Urinary bladder (tissue), 3 donors: ENCODE measurements at regions not wholly inside any gene's neighbourhood (a gene's known extent, or its start where the extent isn't known, plus 50 kb on each side); places are given as distances from the start of the nearest gene placed in this dataset.
A peak's percentile ranks its signal among the peaks of the same experiment; 100 is the strongest.

ENCODE experiments used
- DNase-seq: peaks from one replicate; pipeline ENCODE4 v3.0.0-alpha.2; 2015; ENCODE audit errors: extremely low spot score
- H3K27ac ChIP-seq: one replicate; pipeline ENCODE4 v1.5.1; 2013; ENCODE audit warnings: low read depth, mild to moderate bottlenecking, moderate library complexity
- H3K36me3 ChIP-seq: one replicate; pipeline ENCODE4 v1.6.1; 2013; ENCODE audit warnings: mild to moderate bottlenecking, moderate library complexity; ENCODE audit not compliant: insufficient read depth
- H3K4me1 ChIP-seq: one replicate; pipeline ENCODE4 v1.6.1; 2013; ENCODE audit warnings: mild to moderate bottlenecking, moderate library complexity; ENCODE audit not compliant: insufficient read depth
- H3K4me3 ChIP-seq: one replicate; pipeline ENCODE4 v1.5.1; 2013; ENCODE audit warnings: low read depth, low read length
- WGBS: extraction: QIAGEN DNeasy Blood & Tissue Kit; methylation state at CpG from one replicate; pipeline ENCODE4 v1.1.7; 2013; 5-methylcytosine and 5-hydroxymethylcytosine counted together
- donor health status: healthy with polysubstance abuse.
- donor health status: healthy.

GRCh38 chr5:6006838-6007314 is 371.5 kb downstream of the MED10 start:
- no peaks in the 10 kb centered on the region for H3K36me3 ChIP-seq
- 67% methylated on average over 9 of the region's 9 CpGs for WGBS
- no peak for DNase-seq
- H3K4me1 ChIP-seq, result no peaks in the 10 kb centered on the region
- no peak overlapping the region for H3K27ac ChIP-seq
- H3K4me3 ChIP-seq, result no peak overlapping the region

- no peaks in the 10 kb centered on the region for H3K4me1 ChIP-seq
- no peaks in the 10 kb centered on the region for H3K36me3 ChIP-seq
- DNase-seq, result no peak
- H3K4me3 ChIP-seq, result no peak overlapping the region
- no peak overlapping the region for H3K27ac ChIP-seq
- WGBS, result 75% methylated on average over 11 of the region's 11 CpGs
Measured at GRCh38 chr5:6003040-6003825, 375.1 kb downstream of the MED10 start.

GRCh38 chr5:6000867-6001266 is 377.5 kb downstream of the MED10 start:
- Histone ChIP-seq H3K4me3 (no peak overlapping the region), H3K27ac (no peak overlapping the region), H3K36me3 (no peaks in the 10 kb centered on the region), H3K4me1 (no peaks in the 10 kb centered on the region)
- DNase-seq, result no peak
- WGBS, result 45% methylated on average over 6 of the region's 6 CpGs

DNA sequence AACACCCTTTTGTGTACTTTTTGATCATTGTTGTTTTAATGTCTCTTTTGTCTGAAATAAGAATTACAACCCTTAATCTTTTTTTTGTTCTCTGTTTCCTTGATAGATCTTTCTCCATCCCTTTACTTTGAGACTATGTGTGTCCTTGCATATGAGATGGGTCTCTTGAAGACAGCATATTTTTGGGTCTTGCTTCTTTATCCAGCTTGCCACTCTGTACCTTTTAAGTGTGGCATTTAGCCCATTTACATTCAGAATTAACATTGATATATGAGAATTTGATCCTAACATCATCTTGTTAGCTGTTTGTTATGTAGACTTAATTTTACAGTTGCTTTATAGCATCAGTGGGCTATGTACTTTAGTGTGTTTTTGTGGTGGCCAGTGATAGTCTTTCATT is 382.5 kb downstream of the MED10 start:
- no peaks in the 10 kb centered on the region for H3K36me3 ChIP-seq
- H3K4me3 ChIP-seq, result no peak overlapping the region
- H3K4me1 ChIP-seq, result no peaks in the 10 kb centered on the region

GRCh38 chr5:5986492-5987178 is 391.7 kb downstream of the MED10 start:
- DNase-seq, result no peak
- no peak overlapping the region for H3K4me3 ChIP-seq

More for the DNA sequence above, 382.5 kb downstream of the MED10 start:
- no peak overlapping the region for H3K27ac ChIP-seq
- DNase-seq, result no peak

DNA sequence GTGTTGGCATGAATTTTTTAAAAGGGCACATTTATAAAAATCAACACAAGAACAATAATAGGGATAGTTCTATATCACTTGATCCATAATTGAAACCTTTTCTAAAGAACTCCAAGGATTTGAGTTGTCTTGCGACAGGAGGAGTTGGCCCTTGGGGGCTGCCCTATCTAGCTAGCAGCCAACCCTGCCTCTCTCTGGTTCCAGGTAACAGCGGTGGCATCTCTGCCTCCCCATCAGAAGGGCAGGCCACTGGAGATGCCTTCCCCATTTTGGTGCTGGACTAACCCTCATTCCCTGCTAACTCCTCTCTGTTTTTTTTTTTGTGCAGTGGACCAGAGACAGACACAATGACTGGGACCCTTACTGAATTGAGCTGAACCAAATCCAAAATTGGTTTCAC is 393.0 kb downstream of the MED10 start:
- 97% methylated on average over 2 of the region's 2 CpGs for WGBS

More at GRCh38 chr5:5986492-5987178, 391.7 kb downstream of the MED10 start:
- Histone ChIP-seq H3K27ac (no peak overlapping the region), H3K4me1 (no peaks in the 10 kb centered on the region), H3K36me3 (no peaks in the 10 kb centered on the region)
- 78% methylated on average over 5 of the region's 5 CpGs for WGBS

DNA sequence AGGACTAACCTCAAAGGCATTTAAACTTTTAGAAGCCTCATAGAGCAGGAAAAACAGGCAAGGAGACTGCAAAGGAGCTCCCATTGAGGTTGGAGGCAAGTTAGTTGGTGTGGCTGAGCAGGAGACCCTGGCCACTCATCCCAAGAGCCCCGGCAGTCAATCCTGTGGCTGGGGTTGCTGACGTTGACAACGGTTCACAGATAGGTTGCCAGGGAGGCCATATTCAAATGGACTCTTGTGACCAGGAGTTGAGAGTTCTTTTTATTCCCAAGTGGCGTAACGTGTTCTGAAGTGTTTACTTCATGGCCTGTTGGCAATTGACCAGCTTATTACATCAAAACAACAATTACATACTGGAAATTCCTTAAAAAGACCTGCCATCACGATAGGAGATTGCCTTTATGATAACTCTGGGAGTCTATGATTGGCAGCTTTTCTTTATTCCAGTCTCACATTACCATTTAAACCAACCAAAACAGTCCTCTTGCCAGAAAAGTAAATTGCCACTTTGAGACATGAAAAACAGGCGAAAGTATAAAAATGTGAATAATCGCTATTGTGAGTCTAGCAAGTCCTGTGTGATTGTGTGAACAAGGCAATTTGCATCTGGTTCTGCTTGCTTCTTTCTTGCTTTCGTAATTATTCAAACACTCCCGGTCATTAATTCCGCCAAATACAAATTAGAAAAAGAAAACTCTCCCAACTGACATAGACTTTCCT is 394.9 kb downstream of the MED10 start:
- no peak for DNase-seq
- no peaks in the 10 kb centered on the region for H3K36me3 ChIP-seq
- WGBS, result 85% methylated on average over 11 of the region's 11 CpGs
- H3K4me1 ChIP-seq, result no peaks in the 10 kb centered on the region
- H3K27ac ChIP-seq, result no peak overlapping the region
- H3K4me3 ChIP-seq, result no peak overlapping the region

More for the DNA sequence above, 393.0 kb downstream of the MED10 start:
- no peak for DNase-seq
- Histone ChIP-seq H3K4me3 (no peak overlapping the region), H3K27ac (no peak overlapping the region), H3K4me1 (no peaks in the 10 kb centered on the region), H3K36me3 (no peaks in the 10 kb centered on the region)

- WGBS, result 79% methylated on average over 2 of the region's 2 CpGs
- no peak for DNase-seq
- no peak overlapping the region for H3K27ac ChIP-seq
- H3K4me1 ChIP-seq, result no peaks in the 10 kb centered on the region
- no peaks in the 10 kb centered on the region for H3K36me3 ChIP-seq
- no peak overlapping the region for H3K4me3 ChIP-seq
Measured at GRCh38 chr5:5981562-5981961, 396.8 kb downstream of the MED10 start.

GRCh38 chr5:5980538-5980895 is 397.8 kb downstream of the MED10 start:
- DNase-seq, result no peak
- 54% methylated on average over 4 of the region's 4 CpGs for WGBS
- Histone ChIP-seq H3K27ac (no peak overlapping the region), H3K4me3 (no peak overlapping the region), H3K4me1 (no peaks in the 10 kb centered on the region), H3K36me3 (no peaks in the 10 kb centered on the region)

DNA sequence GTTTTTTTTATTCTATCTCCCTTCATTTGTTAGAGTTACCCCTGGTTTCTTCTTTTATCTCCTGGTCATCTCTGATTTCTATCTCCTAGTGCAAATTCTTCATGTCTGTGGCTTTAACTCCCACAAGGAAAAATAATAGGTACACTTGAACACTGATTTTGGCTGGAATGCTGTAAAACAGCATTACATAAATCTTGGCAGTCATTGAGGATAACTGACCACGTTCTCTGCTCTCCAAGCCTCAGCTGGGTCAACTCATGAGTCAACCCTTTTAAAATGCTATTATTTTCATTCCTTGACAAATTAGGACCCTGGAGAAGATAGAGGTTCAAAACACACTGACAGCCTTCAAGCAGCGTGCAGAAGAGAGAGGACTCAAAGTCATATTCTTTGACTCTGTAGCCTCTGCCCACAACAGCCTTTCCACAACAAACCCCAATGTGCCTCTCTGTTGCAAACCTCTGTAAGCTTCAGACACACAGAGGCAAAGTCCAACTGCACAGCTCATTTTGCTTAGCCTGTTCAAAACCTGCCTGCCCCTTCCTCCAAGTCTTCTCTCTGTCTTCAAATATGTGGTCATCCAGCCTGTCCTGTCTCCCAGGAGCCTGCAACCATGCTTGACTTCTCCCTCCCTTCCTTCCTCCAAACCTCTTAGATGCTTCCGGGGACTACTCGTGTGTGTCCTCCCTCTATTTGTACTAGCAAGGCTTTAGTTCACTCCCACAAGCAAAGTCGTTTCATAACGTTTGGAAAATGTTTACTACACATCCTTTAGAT is 398.4 kb downstream of the MED10 start:
- no peak overlapping the region for H3K27ac ChIP-seq
- 37% methylated on average over 6 of the region's 6 CpGs for WGBS

GRCh38 chr5:5979377-5979760 is 399.0 kb downstream of the MED10 start:
- H3K36me3 ChIP-seq, result no peaks in the 10 kb centered on the region
- no peak overlapping the region for H3K27ac ChIP-seq
- H3K4me1 ChIP-seq, result no peaks in the 10 kb centered on the region
- DNase-seq, result peak; percentile 2
- no peak overlapping the region for H3K4me3 ChIP-seq
- 62% methylated on average over 3 of the region's 3 CpGs for WGBS

More for the DNA sequence above, 398.4 kb downstream of the MED10 start:
- no peaks in the 10 kb centered on the region for H3K36me3 ChIP-seq
- no peaks in the 10 kb centered on the region for H3K4me1 ChIP-seq
- peak; percentile 7 for DNase-seq
- no peak overlapping the region for H3K4me3 ChIP-seq

DNA sequence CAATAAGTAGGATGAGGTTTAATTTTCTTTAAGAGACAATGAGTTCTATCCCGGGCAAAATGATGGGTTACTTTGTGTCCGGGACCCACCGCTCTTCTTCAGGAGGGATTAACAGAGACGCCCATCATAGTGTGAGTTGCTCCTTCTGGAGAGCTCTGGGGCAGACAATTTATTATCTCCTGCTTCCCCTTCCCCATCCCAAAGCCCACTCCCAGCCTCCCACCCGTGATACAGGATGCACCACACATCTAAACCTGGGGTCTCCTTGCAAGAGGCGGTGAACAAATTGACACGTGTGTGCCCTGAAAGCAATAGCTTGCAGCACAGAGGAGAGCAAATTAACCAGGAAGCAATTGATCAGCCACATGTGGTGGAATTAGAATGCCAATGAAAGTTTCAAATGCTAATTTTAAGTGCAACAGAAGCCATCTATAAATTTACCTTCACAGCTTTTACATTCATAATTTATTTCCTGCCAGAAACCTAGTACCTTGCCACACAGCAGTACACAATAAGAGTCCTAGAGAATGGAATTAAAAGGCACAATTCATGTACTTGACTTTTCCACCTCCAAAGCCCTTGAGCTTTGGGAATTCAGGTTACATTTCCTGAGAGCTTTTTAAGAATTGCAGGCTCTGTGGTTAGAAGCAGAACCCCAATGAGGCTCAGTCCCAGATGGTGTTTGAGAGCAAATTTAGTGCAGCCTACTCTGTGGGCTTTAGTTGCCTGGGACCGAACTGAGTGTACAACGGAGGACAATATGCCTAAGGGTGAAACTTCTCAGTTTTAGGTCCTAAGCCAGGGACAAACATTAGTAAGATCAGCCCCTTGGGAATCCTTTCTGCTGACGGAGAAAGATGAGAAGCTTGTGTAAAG is 399.6 kb downstream of the MED10 start:
- no peak for DNase-seq
- Histone ChIP-seq H3K4me3 (no peak overlapping the region), H3K27ac (no peak overlapping the region), H3K4me1 (no peaks in the 10 kb centered on the region), H3K36me3 (no peaks in the 10 kb centered on the region)
- 70% methylated on average over 10 of the region's 10 CpGs for whole genome bisulfite sequencing
